ENCODE measurements at regions not wholly inside any gene's neighbourhood (a gene's known extent, or its start where the extent isn't known, plus 50 kb on each side); places are given as distances from the start of the nearest gene placed in this dataset.

GRCh38 chr15:49758456-49758855 lies 137.6 kb downstream of the DTWD1 start:
- TF ChIP-seq CTCF (IDR thresholded peaks at IDR 0.05) = no peak
- no peak for TF ChIP-seq POLR2A (IDR thresholded peaks at IDR 0.05)

All from heart left ventricle (tissue), 13 donors.